ENCODE measurements at regions not wholly inside any gene's neighbourhood (a gene's known extent, or its start where the extent isn't known, plus 50 kb on each side); places are given as distances from the start of the nearest gene placed in this dataset.

DNA sequence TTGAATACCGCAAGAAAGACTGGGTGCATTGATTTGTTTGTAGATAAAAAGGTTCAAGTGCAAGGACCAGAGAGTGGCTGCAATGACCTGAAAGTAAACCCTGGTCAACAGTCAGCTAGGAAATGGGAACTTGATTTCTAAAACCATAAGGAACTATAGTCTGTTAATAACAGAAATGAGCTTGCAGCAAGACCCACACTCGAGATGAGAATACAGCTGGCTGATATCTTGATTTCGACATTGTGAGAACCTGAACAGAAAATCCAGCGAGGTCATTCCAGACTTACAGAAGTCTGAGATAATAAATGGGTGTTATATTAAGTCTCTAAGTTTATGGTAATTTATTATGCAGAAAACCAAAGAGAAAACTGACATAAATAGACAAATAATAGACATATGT is 177.3 kb downstream of the NFKBIZ start:
- Histone ChIP-seq H3K27me3 (no peaks in the 10 kb centered on the region), H3K4me1 (no peaks in the 10 kb centered on the region), H3K9me3 (no peaks in the 10 kb centered on the region), H3K36me3 (no peaks in the 10 kb centered on the region), H3K4me3 (no peak overlapping the region), H3K27ac (no peak overlapping the region)
- DNase-seq = no peak
- TF ChIP-seq POLR2A (IDR thresholded peaks at IDR 0.05) = no peak
- TF ChIP-seq, protein P1, sequence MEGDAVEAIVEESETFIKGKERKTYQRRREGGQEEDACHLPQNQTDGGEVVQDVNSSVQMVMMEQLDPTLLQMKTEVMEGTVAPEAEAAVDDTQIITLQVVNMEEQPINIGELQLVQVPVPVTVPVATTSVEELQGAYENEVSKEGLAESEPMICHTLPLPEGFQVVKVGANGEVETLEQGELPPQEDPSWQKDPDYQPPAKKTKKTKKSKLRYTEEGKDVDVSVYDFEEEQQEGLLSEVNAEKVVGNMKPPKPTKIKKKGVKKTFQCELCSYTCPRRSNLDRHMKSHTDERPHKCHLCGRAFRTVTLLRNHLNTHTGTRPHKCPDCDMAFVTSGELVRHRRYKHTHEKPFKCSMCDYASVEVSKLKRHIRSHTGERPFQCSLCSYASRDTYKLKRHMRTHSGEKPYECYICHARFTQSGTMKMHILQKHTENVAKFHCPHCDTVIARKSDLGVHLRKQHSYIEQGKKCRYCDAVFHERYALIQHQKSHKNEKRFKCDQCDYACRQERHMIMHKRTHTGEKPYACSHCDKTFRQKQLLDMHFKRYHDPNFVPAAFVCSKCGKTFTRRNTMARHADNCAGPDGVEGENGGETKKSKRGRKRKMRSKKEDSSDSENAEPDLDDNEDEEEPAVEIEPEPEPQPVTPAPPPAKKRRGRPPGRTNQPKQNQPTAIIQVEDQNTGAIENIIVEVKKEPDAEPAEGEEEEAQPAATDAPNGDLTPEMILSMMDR (IDR thresholded peaks at IDR 0.05) = no peak

DNA sequence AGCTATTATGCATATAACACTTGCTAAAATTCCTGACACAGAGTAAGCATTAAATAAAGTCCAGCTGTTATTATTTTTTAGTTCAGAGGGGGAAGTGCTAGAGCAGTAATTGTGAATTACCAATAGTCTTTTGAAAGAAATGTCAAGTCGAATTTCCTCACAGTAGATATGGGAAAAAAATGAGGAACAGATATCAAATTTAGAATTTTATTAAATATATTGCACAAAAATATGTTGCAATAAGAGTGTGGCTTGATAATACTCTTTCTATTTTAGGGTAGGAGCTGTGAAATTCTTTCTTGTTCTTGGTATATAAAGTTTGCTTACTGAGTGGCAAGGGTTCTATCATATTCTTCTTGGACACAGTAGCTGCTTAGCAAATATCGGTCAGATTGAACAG is 181.3 kb downstream of the NFKBIZ start:
- no peak overlapping the region for H3K4me3 ChIP-seq
- DNase-seq = no peak
- no peaks in the 10 kb centered on the region for H3K4me1 ChIP-seq
- H3K27ac ChIP-seq = no peak overlapping the region
- H3K9me3 ChIP-seq = no peaks in the 10 kb centered on the region
- no peaks in the 10 kb centered on the region for H3K36me3 ChIP-seq
- H3K27me3 ChIP-seq = no peaks in the 10 kb centered on the region
- TF ChIP-seq POLR2A (IDR thresholded peaks at IDR 0.05) = no peak
- TF ChIP-seq, protein P1 (IDR thresholded peaks at IDR 0.05) = no peak

GRCh38 chr3:102031834-102032233 is 182.5 kb downstream of the NFKBIZ start:
- Histone ChIP-seq H3K4me1 (no peaks in the 10 kb centered on the region), H3K27me3 (no peaks in the 10 kb centered on the region), H3K9me3 (no peaks in the 10 kb centered on the region), H3K4me3 (no peak overlapping the region), H3K36me3 (no peaks in the 10 kb centered on the region), H3K27ac (no peak overlapping the region)
- no peak for TF ChIP-seq POLR2A (IDR thresholded peaks at IDR 0.05)
- TF ChIP-seq, protein P1 (IDR thresholded peaks at IDR 0.05) = no peak
- no peak for DNase-seq

DNA sequence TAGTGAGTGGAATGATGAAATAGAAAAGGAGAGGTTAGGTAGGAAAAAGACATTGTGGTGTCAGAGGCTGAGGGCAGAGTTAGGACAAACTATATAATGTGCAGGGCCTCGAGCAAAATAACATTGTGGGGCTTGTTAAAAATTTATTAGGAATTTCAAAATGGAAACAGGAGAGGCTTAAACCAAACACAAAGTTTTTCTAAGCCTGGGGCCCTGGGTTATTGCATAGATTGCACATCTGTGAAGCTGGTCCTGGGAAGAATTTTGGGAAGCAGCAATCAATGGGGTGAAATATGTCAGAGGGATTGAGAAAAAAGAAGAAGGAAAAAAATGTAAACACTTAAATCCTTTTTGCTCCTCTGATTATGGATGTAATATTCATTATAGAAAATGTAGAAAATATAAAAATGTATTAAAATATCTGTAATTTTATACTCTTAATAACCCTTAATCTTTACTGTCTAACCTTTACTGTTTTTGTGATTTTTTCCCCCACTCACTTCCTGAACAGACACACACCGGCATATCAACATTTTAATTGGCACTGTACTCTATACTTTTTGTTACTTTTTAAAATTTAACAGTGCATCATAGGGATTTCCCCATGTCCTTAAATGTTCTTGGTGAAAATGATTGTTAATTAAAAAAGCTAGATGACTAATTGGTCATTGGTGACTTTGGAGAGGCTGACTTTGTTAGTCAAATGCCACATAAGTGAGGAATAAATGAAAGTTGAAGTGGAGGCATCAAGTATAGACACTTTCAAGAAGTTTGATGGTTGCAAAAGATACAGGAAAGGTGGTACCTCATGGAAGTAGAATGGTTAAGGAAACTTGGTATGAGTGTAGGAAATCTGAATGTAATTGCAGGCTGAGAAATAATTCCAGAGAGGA is 183.4 kb downstream of the NFKBIZ start:
- no peak for DNase-seq
- Histone ChIP-seq H3K36me3 (no peaks in the 10 kb centered on the region), H3K4me1 (no peaks in the 10 kb centered on the region), H3K27me3 (no peaks in the 10 kb centered on the region), H3K9me3 (no peaks in the 10 kb centered on the region), H3K4me3 (no peak overlapping the region), H3K27ac (no peak overlapping the region)
- TF ChIP-seq, protein P1 (IDR thresholded peaks at IDR 0.05) = no peak
- TF ChIP-seq POLR2A (IDR thresholded peaks at IDR 0.05) = no peak

DNA sequence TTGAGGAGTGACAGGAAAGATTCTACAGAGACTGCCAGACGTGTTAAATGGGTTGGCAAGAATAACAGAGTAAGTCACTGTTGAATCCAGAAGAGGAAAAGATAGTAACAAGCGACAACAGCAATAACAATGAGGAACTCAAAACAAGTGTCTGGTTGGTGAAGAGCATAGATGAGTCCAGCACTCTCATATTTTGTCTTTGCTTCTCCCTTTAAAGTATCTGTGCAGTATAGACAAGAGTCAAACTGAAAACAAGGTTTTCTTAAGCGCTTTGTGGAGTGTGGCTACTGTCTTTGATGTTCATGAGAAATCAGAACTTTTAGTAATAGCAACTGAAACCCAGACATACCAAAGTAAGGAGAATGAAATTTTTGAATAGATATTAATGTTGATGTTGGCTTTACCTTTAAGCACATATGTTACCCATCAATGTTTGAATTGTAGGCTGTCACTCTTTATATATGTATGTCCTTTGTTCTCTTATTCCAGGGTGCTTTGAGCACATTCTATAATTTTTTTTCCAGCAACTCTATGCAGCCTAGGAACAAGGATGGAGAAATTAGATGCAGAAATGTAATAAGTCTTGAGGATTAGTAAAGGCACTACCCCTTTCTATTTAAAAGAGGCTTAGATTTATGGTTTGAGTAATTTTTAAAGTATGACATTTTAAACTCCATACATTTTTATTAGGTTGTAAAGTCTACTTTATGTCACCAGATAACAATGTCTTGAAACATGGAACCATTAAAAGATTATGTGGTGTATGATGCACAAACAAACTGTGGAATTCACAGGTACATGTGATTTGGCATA is 185.5 kb downstream of the NFKBIZ start:
- H3K4me1 ChIP-seq = no peaks in the 10 kb centered on the region
- no peaks in the 10 kb centered on the region for H3K9me3 ChIP-seq
- no peak for DNase-seq
- no peak overlapping the region for H3K27ac ChIP-seq
- TF ChIP-seq, protein P1 (IDR thresholded peaks at IDR 0.05) = no peak
- no peak for TF ChIP-seq POLR2A (IDR thresholded peaks at IDR 0.05)
- H3K27me3 ChIP-seq = no peaks in the 10 kb centered on the region
- no peaks in the 10 kb centered on the region for H3K36me3 ChIP-seq
- no peak overlapping the region for H3K4me3 ChIP-seq

All from Peyer's patch (tissue), 4 donors.